SK-N-SH (cell line): ENCODE measurements at regions not wholly inside any gene's neighbourhood (a gene's known extent, or its start where the extent isn't known, plus 50 kb on each side); places are given as distances from the start of the nearest gene placed in this dataset.
A peak's percentile ranks its signal among the peaks of the same experiment; 100 is the strongest.
"Not testable (repeated sequence)": the region's sequence is repeated elsewhere in the genome, so short reads cannot be mapped to it uniquely, and the experiment has no call there.

Experiments
- CTCF ChIA-PET: fragments of 300-600, 350-600 bp; formaldehyde crosslinking; extraction: SDS; loops from one replicate; lab custom pipeline; 2021; lab: Yijun Ruan, JAX
- POLR2A ChIA-PET: fragments of 350-600 bp; sonication (Branson Sonifier 250); formaldehyde crosslinking; extraction: SDS; loops from one replicate; lab custom pipeline; 2020; ENCODE audit warnings: antibody characterized with exemption, inconsistent platforms; lab: Yijun Ruan, JAX
- DNase-seq: peaks from one replicate; pipeline ENCODE4 v3.0.0; 2012
- H2AFZ ChIP-seq: fragments of 200-600 bp; sonication (generic); 2 replicates; pipeline ENCODE4 v1.8.1; 2016; ENCODE audit warnings: antibody characterized with exemption, mild to moderate bottlenecking, low read depth
- H3F3A ChIP-seq: fragments of 200-600 bp; sonication (generic); replicated peaks from 2 replicates; pipeline ENCODE3; 2016; ENCODE audit warnings: antibody characterized with exemption, mild to moderate bottlenecking; ENCODE audit not compliant: insufficient read depth
- H3K27ac ChIP-seq, 2 experiments: fragments of 200-500 bp in 1 of 2; fragments of 200-600 bp in 1 of 2; sonication (Bioruptor generic) in 1 of 2; sonication (generic), shearing (Covaris generic) in 1 of 2; 2 replicates each; pipeline versions ENCODE4 v1.5.1 to v1.6.1; 2014 to 2016; ENCODE audit warnings: low read depth in 2 of 2, inconsistent platforms in 1 of 2, low read length in 1 of 2, mild to moderate bottlenecking in 1 of 2, mixed read lengths in 1 of 2
- H3K27me3 ChIP-seq: fragments of 200-600 bp; sonication (generic), shearing (Covaris generic); 2 replicates; pipeline ENCODE4 v1.6.1; 2016; ENCODE audit warnings: mixed run types; ENCODE audit not compliant: insufficient read depth
- H3K36me3 ChIP-seq, 2 experiments: fragments of 200-500 bp in 1 of 2; fragments of 200-600 bp in 1 of 2; sonication (Bioruptor generic) in 1 of 2; sonication (generic) in 1 of 2; replicated peaks in 1 of 2; 2 replicates each; pipeline versions ENCODE3 to v1.5.1; 2014 to 2016; ENCODE audit warnings: low read length in 1 of 2, mild to moderate bottlenecking in 1 of 2; ENCODE audit not compliant: insufficient read depth in 2 of 2, control insufficient read depth in 1 of 2
- H3K4me1 ChIP-seq, 2 experiments: fragments of 200-500 bp in 1 of 2; fragments of 200-600 bp in 1 of 2; sonication (Bioruptor generic) in 1 of 2; sonication (generic), shearing (Covaris generic) in 1 of 2; 2 replicates each; pipeline versions ENCODE4 v1.5.1 to v1.6.1; 2014 to 2016; ENCODE audit warnings: low read depth in 1 of 2, low read length in 1 of 2, mixed run types in 1 of 2; ENCODE audit not compliant: insufficient read depth in 2 of 2, control insufficient read depth in 1 of 2
- H3K4me2 ChIP-seq: fragments of 200-600 bp; sonication (generic), shearing (Covaris generic); 2 replicates; pipeline ENCODE4 v1.6.1; 2017; ENCODE audit warnings: mixed run types
- H3K4me3 ChIP-seq, 2 experiments: fragments of 200-500 bp in 1 of 2; fragments of 200-600 bp in 1 of 2; sonication (Bioruptor generic) in 1 of 2; sonication (generic), shearing (Covaris generic) in 1 of 2; 2 replicates each; pipeline versions ENCODE4 v1.5.1 to v1.8.1; 2014 to 2016; ENCODE audit warnings: low read depth in 2 of 2, inconsistent platforms in 1 of 2, low read length in 1 of 2, mild to moderate bottlenecking in 1 of 2, mixed read lengths in 1 of 2, moderate library complexity in 1 of 2
- H3K79me2 ChIP-seq: fragments of 200-600 bp; sonication (generic); 2 replicates; pipeline ENCODE4 v1.8.1; 2017; ENCODE audit warnings: mild to moderate bottlenecking; ENCODE audit not compliant: insufficient read depth
- H3K9ac ChIP-seq: fragments of 200-600 bp; sonication (generic); 2 replicates; pipeline ENCODE4 v1.6.1; 2017; ENCODE audit warnings: mixed run types
- H3K9me2 ChIP-seq: fragments of 200-600 bp; sonication (generic); 2 replicates; pipeline ENCODE4 v1.6.1; 2017; ENCODE audit warnings: mixed run types
- H3K9me3 ChIP-seq: fragments of 200-600 bp; sonication (generic); 2 replicates; pipeline ENCODE4 v1.6.1; 2017; ENCODE audit warnings: mixed run types, mild to moderate bottlenecking, moderate library complexity
- H4K20me1 ChIP-seq: fragments of 200-600 bp; sonication (generic); 2 replicates; pipeline ENCODE4 v1.6.1; 2017; ENCODE audit warnings: mild to moderate bottlenecking, mixed run types; ENCODE audit not compliant: insufficient read depth
- ELF1 ChIP-seq: IDR thresholded peaks from 2 replicates; pipeline ENCODE4 v1.4.0; 2012
- EP300 ChIP-seq, 2 experiments: IDR thresholded peaks; 2 replicates each; pipeline versions ENCODE4 v1.4.0 to v1.6.1; 2012; ENCODE audit warnings: borderline replicate concordance in 1 of 2, low read depth in 1 of 2, low read length in 1 of 2
- FOXJ3 ChIP-seq: sonication (generic); formaldehyde crosslinking; IDR thresholded peaks from 2 replicates; pipeline ENCODE4 v1.5.1; 2020; ENCODE audit warnings: mild to moderate bottlenecking, missing genetic modification reagents
- IRF3 ChIP-seq: fragments of 150-350 bp; IDR thresholded peaks from 2 replicates; pipeline ENCODE4 v1.6.1; 2016; ENCODE audit warnings: mild to moderate bottlenecking, low read depth, low read length
- MEF2A ChIP-seq: IDR thresholded peaks from 2 replicates; pipeline ENCODE4 v1.4.0; 2012; ENCODE audit warnings: low read depth, borderline replicate concordance
- RAD21 ChIP-seq: IDR thresholded peaks from 2 replicates; pipeline ENCODE4 v1.6.1; 2012; ENCODE audit warnings: mild to moderate bottlenecking, low read length
- RCOR1 ChIP-seq: fragments of 150-350 bp; IDR thresholded peaks from 2 replicates; pipeline ENCODE4 v1.6.1; 2017; ENCODE audit warnings: antibody characterized with exemption, low read length
- REST ChIP-seq: IDR thresholded peaks from 2 replicates; pipeline ENCODE4 v1.6.1; 2012; ENCODE audit warnings: mild to moderate bottlenecking, low read depth, low read length, moderate library complexity
- RFX5 ChIP-seq: IDR thresholded peaks from 2 replicates; pipeline ENCODE4 v1.6.1; 2012; ENCODE audit warnings: mild to moderate bottlenecking, improper control_type of control experiment, low read length
- SIN3A ChIP-seq: IDR thresholded peaks from 2 replicates; pipeline ENCODE4 v1.6.1; 2012; ENCODE audit warnings: low read depth, mild to moderate bottlenecking, low read length, moderate library complexity, borderline replicate concordance
- SMC3 ChIP-seq: IDR thresholded peaks from 2 replicates; pipeline ENCODE4 v1.6.1; 2012; ENCODE audit warnings: low read depth, low read length, improper control_type of control experiment
- TAF1 ChIP-seq: IDR thresholded peaks from 2 replicates; pipeline ENCODE4 v1.6.1; 2012; ENCODE audit warnings: low read depth, mild to moderate bottlenecking, low read length, moderate library complexity, borderline replicate concordance
- TCF12 ChIP-seq: IDR thresholded peaks from 2 replicates; pipeline ENCODE4 v1.4.0; 2012
- TEAD4 ChIP-seq: IDR thresholded peaks from 2 replicates; pipeline ENCODE4 v1.4.0; 2012; ENCODE audit warnings: mild to moderate bottlenecking, borderline replicate concordance; ENCODE audit not compliant: insufficient read depth
- YY1 ChIP-seq: IDR thresholded peaks from 2 replicates; pipeline ENCODE4 v1.4.0; 2012; ENCODE audit warnings: low read depth, mild to moderate bottlenecking
- WGBS: methylation state at CpG from one replicate; pipeline ENCODE4 v1.1.6; 2017; ENCODE audit warnings: low lambda C conversion rate; 5-methylcytosine and 5-hydroxymethylcytosine counted together
- TF ChIP-seq, protein P1 (sequence below): IDR thresholded peaks from 2 replicates; pipeline ENCODE4; 2012

- TF ChIP-seq FOXJ3 (CRISPR knock-in tag) (no peak), RCOR1 (no peak), MEF2A (no peak), SMC3 (no peak), EP300 (IDR thresholded peaks at IDR 0.05; ENCODE audit: borderline replicate concordance in 1 of 2, low read depth in 1 of 2, low read length in 1 of 2) (no peak), ELF1 (no peak), RAD21 (no peak), TAF1 (no peak), TEAD4 (no peak)
- TF ChIP-seq, protein P1, sequence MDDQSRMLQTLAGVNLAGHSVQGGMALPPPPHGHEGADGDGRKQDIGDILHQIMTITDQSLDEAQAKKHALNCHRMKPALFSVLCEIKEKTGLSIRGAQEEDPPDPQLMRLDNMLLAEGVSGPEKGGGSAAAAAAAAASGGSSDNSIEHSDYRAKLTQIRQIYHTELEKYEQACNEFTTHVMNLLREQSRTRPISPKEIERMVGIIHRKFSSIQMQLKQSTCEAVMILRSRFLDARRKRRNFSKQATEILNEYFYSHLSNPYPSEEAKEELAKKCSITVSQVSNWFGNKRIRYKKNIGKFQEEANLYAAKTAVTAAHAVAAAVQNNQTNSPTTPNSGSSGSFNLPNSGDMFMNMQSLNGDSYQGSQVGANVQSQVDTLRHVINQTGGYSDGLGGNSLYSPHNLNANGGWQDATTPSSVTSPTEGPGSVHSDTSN = no peak
- TF ChIP-seq, all 33 proteins: peak for 0
- Histone ChIP-seq H3K27ac (peak overlapping the region in 1 of 2 experiments; percentile 29; a peak in 1 of 4 replicates), H3K9me2 (no peaks in the 10 kb centered on the region), H3K79me2 (peaks cover 100% of the 10 kb centered on the region), H3K4me2 (no peak overlapping the region), H4K20me1 (peaks cover 100% of the 10 kb centered on the region), H3K9ac (no peak overlapping the region), H3F3A (peaks cover 31% of the 10 kb centered on the region), H3K36me3 (peaks cover 0 to 23% of the 10 kb centered on the region in 2 experiments), H3K9me3 (no peaks in the 10 kb centered on the region), H2AFZ (no peak overlapping the region), H3K4me3 (no peak overlapping the region), H3K4me1 (peaks cover 0 to 23% of the 10 kb centered on the region in 2 experiments; a peak in 1 of 4 replicates), H3K27me3 (no peaks in the 10 kb centered on the region)
- WGBS = 61% methylated on average over 1 of the region's 1 CpG
- ChIA-PET POLR2A (no interaction called here), CTCF (no interaction called here)
- DNase-seq = no peak
Measured at GRCh38 chr3:48068886-48069285, 52.7 kb upstream of the MAP4 start.

DNA sequence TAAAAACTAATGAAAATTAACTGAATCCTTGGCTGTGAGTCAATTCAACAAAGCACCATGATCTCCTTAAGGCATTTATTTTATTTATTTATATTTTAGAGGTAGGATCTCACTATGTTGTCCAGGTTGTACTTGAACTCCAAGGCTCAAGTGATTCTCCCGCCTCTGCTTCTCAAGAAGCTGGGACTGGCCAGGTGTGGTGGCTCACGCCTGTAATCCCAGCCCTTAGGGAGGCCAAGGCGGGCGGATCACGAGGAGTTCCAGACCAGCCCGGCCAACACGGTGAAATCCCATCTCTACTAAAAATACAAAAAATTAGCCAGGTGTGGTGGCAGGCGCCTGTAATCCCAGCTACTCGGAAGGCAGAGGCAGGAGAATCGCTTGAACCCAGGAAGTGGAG, 52.1 kb upstream of the MAP4 start:
- H3K4me3 ChIP-seq, CTCF ChIA-PET, H3K9me2 ChIP-seq, H2AFZ ChIP-seq, H3K4me2 ChIP-seq, H3K9me3 ChIP-seq, POLR2A ChIA-PET, H3K9ac ChIP-seq, H3K27me3 ChIP-seq, DNase-seq: not testable (repeated sequence)
- H3F3A ChIP-seq = peaks cover 34% of the 10 kb centered on the region
- peak overlapping the region in 1 of 2 experiments; percentile 29; a peak in 1 of 4 replicates for H3K27ac ChIP-seq
- WGBS = 100% methylated on average over 3 of the region's 10 CpGs
- H3K36me3 ChIP-seq = peaks cover 0 to 23% of the 10 kb centered on the region in 2 experiments
- H4K20me1 ChIP-seq = peaks cover 100% of the 10 kb centered on the region
- H3K79me2 ChIP-seq = peaks cover 100% of the 10 kb centered on the region
- H3K4me1 ChIP-seq = peaks cover 0 to 24% of the 10 kb centered on the region in 2 experiments; a peak in 1 of 4 replicates

DNA sequence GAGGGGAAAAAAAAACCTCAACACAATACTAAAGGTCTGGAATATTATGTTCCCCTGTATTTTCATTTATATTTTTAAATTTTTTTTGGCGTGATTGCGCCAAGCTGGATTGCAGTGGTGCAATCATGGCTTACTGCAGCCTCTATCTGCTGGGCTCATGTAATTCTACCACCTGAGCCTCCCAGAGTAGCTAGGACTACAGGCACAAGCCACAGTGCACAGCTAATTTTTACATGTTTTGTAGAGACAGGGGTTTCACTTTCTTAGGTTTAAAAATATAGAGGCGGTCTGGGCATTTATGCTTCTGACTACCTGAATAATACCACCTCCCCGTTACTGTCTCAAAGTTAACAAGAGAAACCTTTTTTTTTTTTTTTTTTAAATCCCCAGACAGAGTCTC, 51.1 kb upstream of the MAP4 start:
- no peak overlapping the region for H3K27ac ChIP-seq
- peaks cover 0 to 19% of the 10 kb centered on the region in 2 experiments for H3K36me3 ChIP-seq
- ChIA-PET CTCF (interaction anchor here (0.7 kb wide), 1 partner anchor 229 kb away, joined by 3 read pairs; no protein-coding TSS in a partner anchor), POLR2A (no interaction called here)
- H2AFZ ChIP-seq = no peak overlapping the region
- peaks cover 40% of the 10 kb centered on the region for H3F3A ChIP-seq
- WGBS = 96% methylated on average over 4 of the region's 4 CpGs
- H3K27me3 ChIP-seq = no peaks in the 10 kb centered on the region
- DNase-seq = no peak
- no peak overlapping the region for H3K4me3 ChIP-seq
- H3K4me2 ChIP-seq = no peak overlapping the region
- H3K9me3 ChIP-seq = no peaks in the 10 kb centered on the region
- H3K9me2 ChIP-seq = no peaks in the 10 kb centered on the region
- TF ChIP-seq TCF12 (no peak), SIN3A (no peak), RFX5 (no peak), IRF3 (no peak), YY1 (no peak), SMC3 (no peak), TAF1 (no peak), RCOR1 (no peak), REST (no peak), TEAD4 (no peak)
- peaks cover 100% of the 10 kb centered on the region for H3K79me2 ChIP-seq
- peaks cover 97% of the 10 kb centered on the region for H4K20me1 ChIP-seq
- peaks cover 0 to 24% of the 10 kb centered on the region in 2 experiments; a peak in 1 of 4 replicates for H3K4me1 ChIP-seq
- no peak overlapping the region for H3K9ac ChIP-seq
